IPS-NIHi7 (cell line): ENCODE measurements at regions not wholly inside any gene's neighbourhood (a gene's known extent, or its start where the extent isn't known, plus 50 kb on each side); places are given as distances from the start of the nearest gene placed in this dataset.
"Not testable (repeated sequence)": the region's sequence is repeated elsewhere in the genome, so short reads cannot be mapped to it uniquely, and the experiment has no call there.

Experiments
- DNase-seq: peaks from one replicate; pipeline ENCODE4 v3.0.0; 2012; ENCODE audit warnings: mixed read lengths; ENCODE audit errors: extremely low spot score

- DNase-seq, result no peak
These were observed 566.1 kb upstream of the NRP1 start for GRCh38 chr10:33900596-33900995.

- DNase-seq, result no peak
These were observed 565.4 kb upstream of the NRP1 start for GRCh38 chr10:33899578-33900531.

- DNase-seq, result no peak
These were observed 562.9 kb upstream of the NRP1 start for GRCh38 chr10:33897291-33897752.

DNA sequence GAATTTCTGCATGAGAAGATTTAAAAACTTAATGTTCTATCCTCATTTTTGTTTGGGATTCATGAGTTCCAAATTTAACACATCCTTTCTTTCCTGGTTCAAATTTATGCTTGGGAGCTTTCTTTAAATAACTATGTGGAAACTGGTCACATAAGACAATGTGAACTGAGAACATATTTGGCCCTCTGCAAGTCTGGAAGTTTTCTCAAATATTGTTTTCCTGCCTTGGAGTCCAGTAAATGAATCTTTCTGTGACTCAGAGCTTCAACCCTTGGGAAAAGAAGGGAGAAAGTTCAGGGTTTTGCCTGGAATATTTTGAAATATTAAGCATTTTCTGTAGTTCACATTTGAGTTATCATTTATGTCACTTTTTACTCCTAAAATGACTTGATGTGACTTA, 559.0 kb upstream of the NRP1 start:
- no peak for DNase-seq

DNA sequence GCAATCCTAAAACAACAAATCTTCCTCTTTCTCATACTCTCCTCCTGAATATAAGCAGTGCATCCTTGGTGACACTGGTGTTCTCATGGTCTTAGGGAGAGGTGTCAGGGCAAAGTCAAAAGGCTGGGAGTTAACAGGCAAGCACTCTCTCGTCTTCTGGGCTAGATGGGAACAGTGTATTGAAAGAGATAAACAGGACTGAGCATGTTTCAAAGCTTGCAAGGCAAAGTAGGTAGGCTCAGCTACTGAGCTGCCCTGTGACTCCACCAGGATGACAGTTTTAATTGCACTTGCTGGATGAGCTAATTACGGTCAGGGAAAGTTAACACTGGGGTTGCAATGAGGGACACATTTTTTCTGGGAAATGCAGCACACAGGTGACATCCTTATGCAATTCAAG, 554.9 kb upstream of the NRP1 start:
- no peak for DNase-seq

- DNase-seq, result no peak
These were observed 552.7 kb upstream of the NRP1 start for GRCh38 chr10:33887188-33887587.

DNA sequence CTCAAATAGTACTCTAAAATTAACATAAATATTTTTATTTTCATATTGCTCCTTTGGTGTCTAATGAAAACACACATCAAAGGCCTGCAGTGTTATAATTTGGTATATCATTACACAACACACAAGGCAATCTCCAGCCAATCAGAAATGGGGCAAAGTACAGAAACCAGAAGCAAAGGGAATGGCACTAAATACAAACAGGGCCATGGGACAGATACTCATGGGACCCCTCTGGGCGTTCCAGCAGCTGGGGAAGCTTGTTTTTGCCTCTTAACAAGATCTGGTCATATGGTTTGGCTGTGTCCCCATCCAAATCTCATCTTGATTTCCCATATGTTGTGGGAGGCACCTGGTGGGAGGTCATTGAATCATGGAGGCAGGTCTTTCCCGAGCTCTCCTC, 551.8 kb upstream of the NRP1 start:
- DNase-seq, result no peak

- no peak for DNase-seq
These were observed 550.1 kb upstream of the NRP1 start for GRCh38 chr10:33884604-33885003.

DNA sequence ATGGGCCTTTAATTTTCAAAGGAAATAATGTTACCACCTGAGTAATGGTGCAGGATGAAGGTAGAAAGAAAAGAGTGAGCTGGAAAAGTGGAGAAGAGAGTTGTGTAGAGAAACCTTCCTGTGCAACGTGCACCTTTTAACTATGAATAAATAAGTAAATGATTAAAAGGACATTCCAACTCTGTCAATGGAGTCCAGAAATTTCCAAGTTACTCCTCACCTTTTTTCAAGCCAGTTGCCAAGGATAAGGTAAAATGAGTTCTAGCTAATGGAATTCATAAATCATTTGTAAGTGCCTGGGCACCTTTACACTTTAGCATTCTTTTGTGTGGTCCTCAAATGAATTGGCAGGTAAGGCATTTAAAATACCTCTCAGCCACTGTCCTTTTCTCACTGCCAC, 549.4 kb upstream of the NRP1 start:
- no peak for DNase-seq

DNA sequence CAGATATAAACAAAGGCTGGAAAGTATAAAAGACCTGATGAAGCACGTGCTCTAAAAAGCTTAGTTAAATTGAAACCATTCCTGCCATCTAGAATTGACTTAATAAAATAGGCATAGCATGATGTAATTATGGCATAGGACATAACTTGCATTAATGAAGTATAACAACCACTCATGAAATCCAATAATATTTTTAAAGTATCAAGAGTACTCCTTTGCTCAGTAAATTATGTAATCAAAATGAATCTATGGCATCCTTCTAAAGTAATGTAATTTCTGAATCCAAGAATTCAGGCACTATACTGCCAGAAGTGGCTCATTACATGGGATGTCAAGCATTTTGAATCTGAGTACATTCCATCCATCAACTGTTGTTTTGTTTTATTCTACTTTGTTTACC, 548.5 kb upstream of the NRP1 start:
- no peak for DNase-seq

GRCh38 chr10:33880291-33880690, 545.8 kb upstream of the NRP1 start:
- no peak for DNase-seq

GRCh38 chr10:33878238-33878786, 543.8 kb upstream of the NRP1 start:
- no peak for DNase-seq

- DNase-seq, result no peak
These were observed 542.3 kb upstream of the NRP1 start for GRCh38 chr10:33876584-33877400.

DNA sequence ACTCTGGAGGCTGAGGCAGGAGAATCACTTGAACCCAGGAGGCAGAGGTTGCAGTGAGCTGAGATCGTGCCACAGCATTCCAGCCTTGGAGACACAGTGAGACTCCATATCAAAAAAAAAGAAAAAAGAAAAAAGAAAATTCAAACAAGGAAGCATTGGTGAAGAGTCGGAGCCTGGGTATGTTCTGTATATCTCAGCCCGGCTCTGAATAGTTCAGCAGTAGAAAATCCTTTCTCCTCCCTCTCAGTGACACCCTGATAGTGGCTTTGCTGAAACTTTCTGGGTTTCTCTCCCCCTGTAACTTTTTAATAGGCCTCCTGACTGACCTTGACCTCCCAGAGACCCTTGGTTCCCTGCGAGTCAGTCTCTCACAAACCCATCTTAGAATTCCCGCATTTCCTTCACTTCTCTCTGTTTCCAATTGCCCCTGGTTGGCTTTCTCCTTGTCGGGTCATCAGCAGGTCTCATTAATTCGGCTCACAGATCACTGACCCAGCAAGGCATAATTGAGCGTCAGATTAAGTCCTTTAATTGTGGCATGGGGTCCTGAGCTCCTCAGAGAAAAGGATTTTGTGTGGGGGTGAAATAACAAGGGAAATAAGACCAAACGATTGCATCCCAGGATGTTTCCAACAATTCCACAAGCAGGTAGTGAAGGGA, 541.6 kb upstream of the NRP1 start:
- no peak for DNase-seq

GRCh38 chr10:33871061-33871956, 536.8 kb upstream of the NRP1 start:
- DNase-seq, result no peak

- no peak for DNase-seq
These were observed 535.0 kb upstream of the NRP1 start for GRCh38 chr10:33869481-33869880.

DNA sequence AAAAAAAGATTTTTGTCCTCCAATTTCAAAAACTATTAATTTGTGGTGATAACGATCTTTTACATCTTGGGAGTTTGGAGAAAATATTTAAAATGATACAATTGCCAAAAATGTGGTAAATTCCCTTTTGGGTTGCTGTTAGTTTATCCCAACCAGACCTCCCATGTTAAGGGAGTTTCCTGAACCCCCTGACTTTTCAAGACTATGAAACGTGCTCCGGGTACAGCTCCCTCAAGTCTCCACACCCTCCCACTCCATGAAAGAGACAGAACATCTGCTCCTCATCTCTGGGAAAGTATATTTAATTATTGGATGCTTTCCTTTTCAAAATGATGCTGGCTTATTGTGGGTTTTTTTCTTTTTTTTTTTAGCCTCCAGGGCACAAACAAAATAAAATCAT, 534.6 kb upstream of the NRP1 start:
- no peak for DNase-seq

- not testable (repeated sequence) for DNase-seq
These were observed 532.8 kb upstream of the NRP1 start for GRCh38 chr10:33867199-33867789.

GRCh38 chr10:33863352-33863751, 528.9 kb upstream of the NRP1 start:
- no peak for DNase-seq

DNA sequence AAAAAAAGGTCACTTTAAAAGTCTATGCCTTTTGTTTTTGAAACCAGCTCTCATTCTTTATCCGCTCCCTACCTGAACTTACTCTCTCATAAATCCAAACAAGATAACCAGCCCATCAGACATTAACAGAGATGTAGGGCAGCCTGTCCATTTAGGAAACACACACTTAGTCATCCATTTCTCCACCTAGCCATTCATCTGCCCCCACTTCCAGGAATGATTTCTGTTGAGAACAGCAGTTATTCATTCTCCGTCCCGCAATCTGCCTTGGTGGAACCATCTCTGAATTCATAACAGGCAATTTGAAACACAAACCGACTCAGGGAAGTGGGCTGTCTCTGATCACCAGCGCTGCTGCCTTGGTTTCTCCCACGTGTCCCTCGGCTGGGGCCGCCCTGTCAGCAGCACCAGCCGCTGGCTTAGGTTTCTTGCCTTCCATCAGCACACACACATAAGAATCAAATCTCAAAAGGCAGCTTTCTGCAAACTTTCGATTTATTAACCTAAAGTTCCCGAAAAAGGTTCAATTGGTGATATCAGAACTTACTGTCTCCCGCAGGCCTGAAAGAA, 528.2 kb upstream of the NRP1 start:
- no peak for DNase-seq
